ENCODE measurements at regions not wholly inside any gene's neighbourhood (a gene's known extent, or its start where the extent isn't known, plus 50 kb on each side); places are given as distances from the start of the nearest gene placed in this dataset.

DNA sequence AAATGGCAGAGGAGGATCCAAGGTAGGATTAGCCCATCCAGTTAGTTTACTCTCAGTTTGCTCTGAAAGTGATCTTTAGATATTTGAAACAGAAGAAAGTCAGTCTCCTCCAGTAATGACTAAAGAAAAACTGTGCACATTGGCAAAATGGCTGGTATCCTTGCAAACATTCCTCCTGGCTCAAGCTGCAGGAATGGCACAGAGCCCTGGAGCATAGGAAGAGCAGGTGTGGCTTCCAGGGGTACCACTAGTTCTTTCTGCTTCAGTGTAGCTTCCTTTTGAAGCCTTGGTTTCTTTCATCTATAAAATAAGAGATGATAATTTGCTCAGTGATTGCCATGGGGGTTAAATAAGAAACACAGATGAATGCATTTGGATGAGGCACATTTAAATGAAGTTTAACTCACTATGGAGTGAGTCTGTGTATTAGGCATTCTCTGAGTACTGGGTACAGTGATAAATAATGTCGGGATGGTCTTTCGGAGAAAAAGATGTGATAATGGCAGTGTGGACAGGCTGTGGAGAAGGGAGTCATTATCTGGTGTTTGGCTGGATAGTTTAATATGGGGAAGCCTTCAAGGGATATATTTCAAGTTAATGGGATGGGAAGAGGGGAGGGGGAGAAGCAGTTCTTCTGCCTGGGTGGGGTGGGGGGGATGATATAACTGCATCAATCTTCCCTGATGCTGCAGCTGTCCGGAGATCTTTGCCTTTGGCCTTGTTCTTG lies 217.3 kb upstream of the KLF4 start:
- intact Hi-C loops (cut with micrococcal nuclease; ENCODE audit: unreplicated experiment), result no loop called here
- ChIA-PET CTCF (no interaction called here), POLR2A (no interaction called here)

DNA sequence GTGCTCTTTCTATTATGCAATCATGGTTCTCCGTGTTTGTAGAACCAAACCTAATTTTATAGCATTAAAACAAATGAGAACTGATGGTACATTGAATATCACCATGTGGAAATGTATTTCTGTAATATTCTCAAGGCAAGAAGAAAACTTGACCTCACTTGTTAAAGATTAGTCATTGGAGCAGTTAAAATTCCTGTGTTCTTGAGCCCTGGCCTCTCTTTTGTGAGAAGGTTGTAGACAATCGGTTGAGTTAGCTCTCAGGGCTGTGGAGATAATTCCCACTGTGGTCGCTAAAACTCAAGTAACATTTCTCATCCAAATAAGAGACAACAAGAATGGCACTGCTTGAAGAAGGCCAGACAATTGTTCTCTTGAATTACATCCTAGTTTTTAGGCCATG lies 216.0 kb upstream of the KLF4 start:
- Mint-ChIP-seq H3K27ac (ENCODE audit: unreplicated experiment) (no peak overlapping the region), H3K4me1 (ENCODE audit: low read depth, unreplicated experiment) (no peaks in the 10 kb centered on the region), H3K36me3 (ENCODE audit: insufficient read depth, unreplicated experiment) (no peaks in the 10 kb centered on the region), H3K27me3 (ENCODE audit: insufficient read depth, unreplicated experiment) (peaks cover 5% of the 10 kb centered on the region), H3K9me3 (ENCODE audit: unreplicated experiment) (no peaks in the 10 kb centered on the region), H3K4me3 (ENCODE audit: unreplicated experiment) (no peak overlapping the region)
- intact Hi-C loops (cut with micrococcal nuclease; ENCODE audit: unreplicated experiment), result no loop called here
- Histone ChIP-seq H3K4me3 (ENCODE audit: low read depth, low read length) (no peak overlapping the region), H3K9me3 (no peaks in the 10 kb centered on the region), H3K27me3 (replicated peaks; ENCODE audit: control insufficient read depth, insufficient read depth, low read length) (no peaks in the 10 kb centered on the region), H3K36me3 (ENCODE audit: control insufficient read depth, insufficient read depth, low read length) (no peaks in the 10 kb centered on the region), H3K4me1 (peaks cover 3% of the 10 kb centered on the region; the same call in 1 of the 2 replicates)
- BruUV-seq (replicated peaks), result no TSS peak
- TF ChIP-seq, protein P1, sequence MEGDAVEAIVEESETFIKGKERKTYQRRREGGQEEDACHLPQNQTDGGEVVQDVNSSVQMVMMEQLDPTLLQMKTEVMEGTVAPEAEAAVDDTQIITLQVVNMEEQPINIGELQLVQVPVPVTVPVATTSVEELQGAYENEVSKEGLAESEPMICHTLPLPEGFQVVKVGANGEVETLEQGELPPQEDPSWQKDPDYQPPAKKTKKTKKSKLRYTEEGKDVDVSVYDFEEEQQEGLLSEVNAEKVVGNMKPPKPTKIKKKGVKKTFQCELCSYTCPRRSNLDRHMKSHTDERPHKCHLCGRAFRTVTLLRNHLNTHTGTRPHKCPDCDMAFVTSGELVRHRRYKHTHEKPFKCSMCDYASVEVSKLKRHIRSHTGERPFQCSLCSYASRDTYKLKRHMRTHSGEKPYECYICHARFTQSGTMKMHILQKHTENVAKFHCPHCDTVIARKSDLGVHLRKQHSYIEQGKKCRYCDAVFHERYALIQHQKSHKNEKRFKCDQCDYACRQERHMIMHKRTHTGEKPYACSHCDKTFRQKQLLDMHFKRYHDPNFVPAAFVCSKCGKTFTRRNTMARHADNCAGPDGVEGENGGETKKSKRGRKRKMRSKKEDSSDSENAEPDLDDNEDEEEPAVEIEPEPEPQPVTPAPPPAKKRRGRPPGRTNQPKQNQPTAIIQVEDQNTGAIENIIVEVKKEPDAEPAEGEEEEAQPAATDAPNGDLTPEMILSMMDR (IDR thresholded peaks at IDR 0.05; ENCODE audit: insufficient read depth in 1 of 2, low read depth in 1 of 2, low read length in 1 of 2, severe bottlenecking in 1 of 2, unreplicated experiment in 1 of 2), result no peak
- ChIA-PET CTCF (no interaction called here), POLR2A (no interaction called here)
- DNase-seq, result no peak

More for the DNA sequence above, 217.3 kb upstream of the KLF4 start:
- Histone ChIP-seq H3K27me3 (replicated peaks; ENCODE audit: control insufficient read depth, insufficient read depth, low read length) (no peaks in the 10 kb centered on the region), H3K4me3 (ENCODE audit: low read depth, low read length) (no peak overlapping the region), H3K36me3 (ENCODE audit: control insufficient read depth, insufficient read depth, low read length) (no peaks in the 10 kb centered on the region), H3K9me3 (no peaks in the 10 kb centered on the region), H3K4me1 (peaks cover 3% of the 10 kb centered on the region; the same call in 1 of the 2 replicates)
- Mint-ChIP-seq H3K4me1 (ENCODE audit: low read depth, unreplicated experiment) (no peaks in the 10 kb centered on the region), H3K27me3 (ENCODE audit: insufficient read depth, unreplicated experiment) (no peaks in the 10 kb centered on the region), H3K9me3 (ENCODE audit: unreplicated experiment) (no peaks in the 10 kb centered on the region), H3K4me3 (ENCODE audit: unreplicated experiment) (no peak overlapping the region), H3K36me3 (ENCODE audit: insufficient read depth, unreplicated experiment) (no peaks in the 10 kb centered on the region), H3K27ac (ENCODE audit: unreplicated experiment) (no peak overlapping the region)
- BruUV-seq (replicated peaks), result no TSS peak
- TF ChIP-seq, protein P1 (IDR thresholded peaks at IDR 0.05; ENCODE audit: insufficient read depth in 1 of 2, low read depth in 1 of 2, low read length in 1 of 2, severe bottlenecking in 1 of 2, unreplicated experiment in 1 of 2), result no peak
- no peak for DNase-seq

DNA sequence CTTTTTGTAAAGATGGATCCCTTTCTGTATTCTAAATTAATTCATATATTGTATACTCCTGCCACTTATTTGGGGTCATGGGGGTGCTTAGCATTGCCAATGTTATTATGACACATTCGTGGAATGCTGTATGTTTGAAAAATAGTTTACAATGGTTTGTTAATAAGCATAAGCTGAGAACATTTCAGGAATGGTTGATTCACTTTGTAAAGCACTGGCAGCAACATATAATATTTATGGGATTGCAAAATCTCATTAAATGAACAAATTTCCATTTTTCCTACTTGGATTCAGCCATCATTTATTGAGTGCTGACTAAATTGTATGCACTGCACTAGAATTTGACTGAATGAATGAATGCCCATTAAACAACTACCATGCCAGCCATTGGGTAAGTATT lies 215.2 kb upstream of the KLF4 start:
- intact Hi-C loops (cut with micrococcal nuclease; ENCODE audit: unreplicated experiment), result no loop called here
- H3K4me1 Mint-ChIP-seq (ENCODE audit: low read depth, unreplicated experiment), result no peaks in the 10 kb centered on the region
- Histone ChIP-seq H3K36me3 (ENCODE audit: control insufficient read depth, insufficient read depth, low read length) (no peaks in the 10 kb centered on the region), H3K4me1 (peaks cover 3% of the 10 kb centered on the region; the same call in 1 of the 2 replicates), H3K27me3 (replicated peaks; ENCODE audit: control insufficient read depth, insufficient read depth, low read length) (no peaks in the 10 kb centered on the region), H3K4me3 (ENCODE audit: low read depth, low read length) (no peak overlapping the region), H3K9me3 (no peaks in the 10 kb centered on the region)
- TF ChIP-seq, protein P1 (IDR thresholded peaks at IDR 0.05; ENCODE audit: insufficient read depth in 1 of 2, low read depth in 1 of 2, low read length in 1 of 2, severe bottlenecking in 1 of 2, unreplicated experiment in 1 of 2), result no peak
- H3K4me3 Mint-ChIP-seq (ENCODE audit: unreplicated experiment), result no peak overlapping the region
- ChIA-PET POLR2A (no interaction called here), CTCF (no interaction called here)
- DNase-seq, result no peak
- no peaks in the 10 kb centered on the region for H3K36me3 Mint-ChIP-seq (ENCODE audit: insufficient read depth, unreplicated experiment)
- no peaks in the 10 kb centered on the region for H3K9me3 Mint-ChIP-seq (ENCODE audit: unreplicated experiment)
- no peak overlapping the region for H3K27ac Mint-ChIP-seq (ENCODE audit: unreplicated experiment)
- H3K27me3 Mint-ChIP-seq (ENCODE audit: insufficient read depth, unreplicated experiment), result peaks cover 5% of the 10 kb centered on the region
- no TSS peak for BruUV-seq (replicated peaks)

Measured in Caco-2 (cell line).